GM12878 (cell line): ENCODE measurements at regions not wholly inside any gene's neighbourhood (a gene's known extent, or its start where the extent isn't known, plus 50 kb on each side); places are given as distances from the start of the nearest gene placed in this dataset.

Experiments used
- ATAC-seq: fragments of 200-7000 bp; cut with Tn5 transposase; 3 replicates; pipeline ENCODE4 v1.9.1; 2020; ENCODE audit warnings: mild to moderate bottlenecking, moderate library complexity
- BruUV-seq: library from RNA; stranded (reverse); fragments of 400-500 nt; replicated peaks from 2 replicates; lab custom pipeline; 2021; lab: Mats Ljungman, UMichigan
- CTCF ChIA-PET: fragments of 300-600 bp; sonication (Branson Sonifier 250); formaldehyde crosslinking; extraction: SDS; loops from one replicate; lab custom pipeline; 2021; ENCODE audit warnings: inconsistent platforms; lab: Yijun Ruan, JAX
- POLR2A ChIA-PET: fragments of 350-600 bp; formaldehyde crosslinking; extraction: SDS; loops from one replicate; lab custom pipeline; 2021; ENCODE audit warnings: inconsistent platforms; lab: Charles Lee
- RAD21 ChIA-PET: fragments of 300-600 bp; sonication (Branson Sonifier 250); formaldehyde crosslinking; loops from one replicate; lab custom pipeline; 2023; ENCODE audit warnings: antibody characterized with exemption; ENCODE audit not compliant: unreplicated experiment; lab: Charles Lee
- SMC1A ChIA-PET: fragments of 300-600 bp; sonication (Branson Sonifier 250); formaldehyde crosslinking; loops from one replicate; lab custom pipeline; 2023; ENCODE audit not compliant: unreplicated experiment, uncharacterized antibody; lab: Charles Lee
- DNase-seq: peaks from one replicate; pipeline ENCODE4 v3.0.0-alpha.2; 2011; ENCODE audit warnings: low read depth, low spot score
- FAIRE-seq: peaks from 3 replicates; lab custom pipeline; 2011; peaks lifted over from hg19 to GRCh38; lab: Jason Lieb, UNC
- H2AFZ ChIP-seq: 2 replicates; pipeline ENCODE4 v1.6.0; 2011; ENCODE audit warnings: low read depth, low read length, control low read depth; ENCODE audit not compliant: control insufficient read depth
- H3K27ac ChIP-seq: 2 replicates; pipeline ENCODE4 v1.5.1; 2011; ENCODE audit warnings: control low read depth; ENCODE audit not compliant: control insufficient read depth, insufficient read depth
- H3K27me3 ChIP-seq, 2 experiments: replicated peaks in 1 of 2; 2 replicates each; pipeline versions ENCODE4 v1.6.0 to v1.6.1; 2011; ENCODE audit warnings: low read length in 1 of 2; ENCODE audit not compliant: control insufficient read depth in 2 of 2, insufficient read depth in 2 of 2
- H3K36me3 ChIP-seq, 2 experiments: 2 replicates each; pipeline ENCODE4 v1.5.1; 2011; ENCODE audit warnings: low read length in 1 of 2; ENCODE audit not compliant: control insufficient read depth in 2 of 2, insufficient read depth in 2 of 2
- H3K4me1 ChIP-seq: 2 replicates; pipeline ENCODE4 v1.6.1; 2011; ENCODE audit warnings: mild to moderate bottlenecking, low read length, moderate library complexity, mixed read lengths; ENCODE audit not compliant: control insufficient read depth, insufficient read depth
- H3K4me2 ChIP-seq: 2 replicates; pipeline ENCODE4 v1.6.0; 2011; ENCODE audit warnings: control low read depth; ENCODE audit not compliant: control insufficient read depth, insufficient read depth
- H3K4me3 ChIP-seq: fragments of 200-600 bp; sonication (generic); 2 replicates; pipeline ENCODE4 v1.5.1; 2016
- H3K79me2 ChIP-seq: 2 replicates; pipeline ENCODE4 v1.6.0; 2011; ENCODE audit warnings: low read length; ENCODE audit not compliant: control insufficient read depth, insufficient read depth
- H3K9ac ChIP-seq: 2 replicates; pipeline ENCODE4 v1.8.0; 2011; ENCODE audit warnings: low read length, control low read depth, mixed read lengths; ENCODE audit not compliant: control insufficient read depth, insufficient read depth
- H3K9me3 ChIP-seq: replicated peaks from 3 replicates; pipeline ENCODE4 v1.5.1; 2011; ENCODE audit warnings: mild to moderate bottlenecking, low read length; ENCODE audit not compliant: control insufficient read depth, insufficient read depth
- H4K20me1 ChIP-seq: 2 replicates; pipeline ENCODE4 v1.6.0; 2011; ENCODE audit not compliant: control insufficient read depth, insufficient read depth
- EED ChIP-seq: sonication (generic); IDR thresholded peaks from 2 replicates; pipeline ENCODE4 v1.6.1; 2016; ENCODE audit warnings: antibody characterized with exemption, low read depth
- MEF2A ChIP-seq: IDR thresholded peaks from 2 replicates; pipeline ENCODE4 v1.6.1; 2011; ENCODE audit warnings: low read depth, mild to moderate bottlenecking, low read length, moderate library complexity; ENCODE audit not compliant: insufficient read depth
- PML ChIP-seq: IDR thresholded peaks from 2 replicates; pipeline ENCODE4 v1.6.1; 2012; ENCODE audit warnings: low read length, inconsistent platforms
- RUNX3 ChIP-seq: IDR thresholded peaks from 2 replicates; pipeline ENCODE4 v1.6.1; 2012; ENCODE audit warnings: low read length, inconsistent platforms
- WGBS: methylation state at CpG from one replicate; pipeline ENCODE4 v1.1.6; 2016; ENCODE audit warnings: low lambda C conversion rate; ENCODE audit not compliant: insufficient replicate concordance, insufficient coverage; ENCODE audit errors: missing lambda C conversion rate; 5-methylcytosine and 5-hydroxymethylcytosine counted together
- in situ Hi-C: fragments of 300-500 bp; cut with MboI; formaldehyde crosslinking; loops from 9 replicates; pipeline ENCODE4 v1.14.3; 2018; ENCODE audit warnings: mixed read lengths
- intact Hi-C: fragments of 100-400 bp; cut with micrococcal nuclease; formaldehyde crosslinking; loops from one replicate; pipeline ENCODE4 v1.14.2; 2022; ENCODE audit not compliant: unreplicated experiment
- TF ChIP-seq, protein P1 (sequence below): fragments of 450-650 bp; formaldehyde crosslinking; IDR thresholded peaks from 2 replicates; pipeline ENCODE4 v1.4.0; 2022; ENCODE audit warnings: mild to moderate bottlenecking, moderate library complexity

DNA sequence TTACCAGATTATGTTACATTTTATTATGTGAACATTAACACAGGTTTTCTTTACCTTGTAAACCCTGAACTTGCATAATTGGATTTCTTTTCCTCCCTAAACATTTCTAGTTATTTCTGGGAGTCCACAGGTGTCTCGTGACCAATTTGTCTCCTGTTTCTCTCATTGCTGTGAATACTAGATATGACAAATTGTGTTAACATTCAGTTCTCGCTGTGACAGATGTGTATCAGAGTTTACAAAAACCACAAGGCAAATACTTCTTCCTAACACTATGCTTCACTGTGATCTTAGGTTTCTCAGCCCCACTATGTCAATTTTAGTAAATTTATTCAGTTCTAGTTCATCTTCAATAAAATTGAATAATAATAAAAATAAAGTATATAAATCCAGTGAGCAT, 1554.9 kb downstream of the EFNB2 start:
- SMC1A ChIA-PET = no interaction called here
- CTCF ChIA-PET = no interaction called here
- peaks cover 38% of the 10 kb centered on the region for H3K4me1 ChIP-seq
- 0% methylated on average over 2 of the region's 2 CpGs for WGBS
- FAIRE-seq (no peak), DNase-seq (no peak), ATAC-seq (no peak)
- intact Hi-C loops = loop anchor here (10.0 kb wide), 1 partner anchor 1796 kb away; no protein-coding TSS in a partner anchor
- BruUV-seq = no TSS peak
- no peak overlapping the region for H3K4me2 ChIP-seq
- no peaks in the 10 kb centered on the region for H3K36me3 ChIP-seq
- no peaks in the 10 kb centered on the region for H3K79me2 ChIP-seq
- H3K27ac ChIP-seq = no peak overlapping the region
- no peaks in the 10 kb centered on the region for H4K20me1 ChIP-seq
- in situ Hi-C loops = loop anchor here (25.0 kb wide), 1 partner anchor 1557 kb away; the partner anchor contains the start of gene EFNB2
- POLR2A ChIA-PET = no interaction called here
- RAD21 ChIA-PET = no interaction called here
- TF ChIP-seq RUNX3 = peak; percentile 40; the same call in 1 of the 2 replicates
- no peak for TF ChIP-seq MEF2A
- TF ChIP-seq, protein P1, sequence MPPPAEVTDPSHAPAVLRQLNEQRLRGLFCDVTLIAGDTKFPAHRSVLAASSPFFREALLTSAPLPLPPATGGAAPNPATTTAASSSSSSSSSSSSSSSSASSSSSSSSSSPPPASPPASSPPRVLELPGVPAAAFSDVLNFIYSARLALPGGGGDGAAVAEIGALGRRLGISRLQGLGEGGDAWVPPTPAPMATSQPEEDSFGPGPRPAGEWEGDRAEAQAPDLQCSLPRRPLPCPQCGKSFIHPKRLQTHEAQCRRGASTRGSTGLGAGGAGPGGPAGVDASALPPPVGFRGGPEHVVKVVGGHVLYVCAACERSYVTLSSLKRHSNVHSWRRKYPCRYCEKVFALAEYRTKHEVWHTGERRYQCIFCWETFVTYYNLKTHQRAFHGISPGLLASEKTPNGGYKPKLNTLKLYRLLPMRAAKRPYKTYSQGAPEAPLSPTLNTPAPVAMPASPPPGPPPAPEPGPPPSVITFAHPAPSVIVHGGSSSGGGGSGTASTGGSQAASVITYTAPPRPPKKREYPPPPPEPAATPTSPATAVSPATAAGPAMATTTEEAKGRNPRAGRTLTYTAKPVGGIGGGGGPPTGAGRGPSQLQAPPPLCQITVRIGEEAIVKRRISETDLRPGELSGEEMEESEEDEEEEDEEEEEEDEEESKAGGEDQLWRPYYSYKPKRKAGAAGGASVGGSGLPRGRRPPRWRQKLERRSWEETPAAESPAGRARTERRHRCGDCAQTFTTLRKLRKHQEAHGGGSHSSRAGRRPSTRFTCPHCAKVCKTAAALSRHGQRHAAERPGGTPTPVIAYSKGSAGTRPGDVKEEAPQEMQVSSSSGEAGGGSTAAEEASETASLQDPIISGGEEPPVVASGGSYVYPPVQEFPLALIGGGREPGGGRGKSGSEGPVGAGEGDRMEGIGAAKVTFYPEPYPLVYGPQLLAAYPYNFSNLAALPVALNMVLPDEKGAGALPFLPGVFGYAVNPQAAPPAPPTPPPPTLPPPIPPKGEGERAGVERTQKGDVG (CRISPR knock-in tag) = no peak
- TF ChIP-seq EED = no peak
- no peak for TF ChIP-seq PML
- TF ChIP-seq, all 136 proteins: peak for 1
- Histone ChIP-seq H2AFZ (peak overlapping the region; percentile 28; the same call in 1 of the 2 replicates), H3K9ac (no peak overlapping the region), H3K27me3 (no peaks in the 10 kb centered on the region), H3K4me3 (no peak overlapping the region), H3K9me3 (no peaks in the 10 kb centered on the region; the same call in none of the 3 replicates)
